ENCODE measurements at regions not wholly inside any gene's neighbourhood (a gene's known extent, or its start where the extent isn't known, plus 50 kb on each side); places are given as distances from the start of the nearest gene placed in this dataset.

GRCh38 chr11:87602776-87603175, 565.0 kb downstream of the TMEM135 start:
- TF ChIP-seq CTCF (IDR thresholded peaks at IDR 0.05; ENCODE audit: low read depth, low read length, poor library complexity, severe bottlenecking) = no peak
- TF ChIP-seq EZH2phosphoT487 (IDR thresholded peaks at IDR 0.05; ENCODE audit: borderline replicate concordance, low read length) = no peak
